HUES6 (cell line): ENCODE measurements at regions not wholly inside any gene's neighbourhood (a gene's known extent, or its start where the extent isn't known, plus 50 kb on each side); places are given as distances from the start of the nearest gene placed in this dataset.
"Not testable (repeated sequence)": the region's sequence is repeated elsewhere in the genome, so short reads cannot be mapped to it uniquely, and the experiment has no call there.

ENCODE experiments used
- H3K27ac ChIP-seq: 2 replicates; pipeline ENCODE4 v1.7.0; 2013; ENCODE audit warnings: low read depth, mild to moderate bottlenecking, low read length, inconsistent platforms
- H3K27me3 ChIP-seq: 2 replicates; pipeline ENCODE4 v1.6.1; 2013; ENCODE audit warnings: low read length; ENCODE audit not compliant: control insufficient read depth, insufficient read depth
- H3K36me3 ChIP-seq: 2 replicates; pipeline ENCODE4 v1.6.1; 2013; ENCODE audit warnings: low read length; ENCODE audit not compliant: control insufficient read depth, insufficient read depth
- H3K4me1 ChIP-seq: 2 replicates; pipeline ENCODE4 v1.6.1; 2013; ENCODE audit warnings: low read length; ENCODE audit not compliant: control insufficient read depth, insufficient read depth
- H3K4me3 ChIP-seq: 2 replicates; pipeline ENCODE4 v1.5.1; 2013; ENCODE audit warnings: low read depth, low read length
- H3K9ac ChIP-seq: one replicate; pipeline ENCODE4 v1.6.1; 2013; ENCODE audit warnings: mild to moderate bottlenecking, low read length
- H3K9me3 ChIP-seq: 2 replicates; pipeline ENCODE4 v1.6.1; 2013; ENCODE audit warnings: low read depth, low read length; ENCODE audit not compliant: control insufficient read depth, insufficient read depth

DNA sequence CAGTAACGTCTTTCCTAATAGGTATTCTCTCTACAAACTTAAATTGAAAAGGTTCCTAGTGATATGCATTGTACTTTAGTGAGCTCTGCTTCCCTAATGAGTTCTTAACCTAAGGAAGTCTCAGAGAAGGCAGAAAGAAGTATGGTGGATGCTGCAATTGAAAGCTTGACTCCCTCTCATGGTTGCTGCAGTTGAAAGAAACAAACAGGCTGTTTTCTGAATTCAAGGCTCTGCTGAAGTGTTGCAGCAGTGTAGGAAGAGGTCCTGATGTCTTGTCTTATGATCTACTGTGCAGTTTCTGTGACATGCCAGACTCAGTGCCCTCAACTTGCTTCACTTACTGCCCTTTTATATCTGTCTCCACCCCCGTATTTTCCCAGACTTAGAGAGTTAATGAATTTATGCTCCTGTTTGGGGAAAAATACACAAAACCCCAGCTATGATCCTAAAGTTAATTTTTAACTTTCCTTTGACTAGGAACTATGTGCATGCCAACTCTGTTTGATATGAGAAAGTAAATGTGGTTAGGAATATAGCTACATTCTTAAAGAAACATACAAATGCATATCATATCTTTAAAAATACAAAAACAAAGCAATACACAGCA lies 655.3 kb upstream of the FAM98A start:
- Histone ChIP-seq H3K4me1 (no peaks in the 10 kb centered on the region), H3K36me3 (no peaks in the 10 kb centered on the region), H3K27ac (no peak overlapping the region), H3K9me3 (no peaks in the 10 kb centered on the region), H3K27me3 (no peaks in the 10 kb centered on the region), H3K9ac (no peak overlapping the region), H3K4me3 (no peak overlapping the region)

GRCh38 chr2:34252111-34252510 lies 653.0 kb upstream of the FAM98A start:
- Histone ChIP-seq H3K27ac (no peak overlapping the region), H3K4me1 (no peaks in the 10 kb centered on the region), H3K36me3 (no peaks in the 10 kb centered on the region), H3K4me3 (no peak overlapping the region), H3K27me3 (no peaks in the 10 kb centered on the region), H3K9me3 (no peaks in the 10 kb centered on the region), H3K9ac (no peak overlapping the region)

DNA sequence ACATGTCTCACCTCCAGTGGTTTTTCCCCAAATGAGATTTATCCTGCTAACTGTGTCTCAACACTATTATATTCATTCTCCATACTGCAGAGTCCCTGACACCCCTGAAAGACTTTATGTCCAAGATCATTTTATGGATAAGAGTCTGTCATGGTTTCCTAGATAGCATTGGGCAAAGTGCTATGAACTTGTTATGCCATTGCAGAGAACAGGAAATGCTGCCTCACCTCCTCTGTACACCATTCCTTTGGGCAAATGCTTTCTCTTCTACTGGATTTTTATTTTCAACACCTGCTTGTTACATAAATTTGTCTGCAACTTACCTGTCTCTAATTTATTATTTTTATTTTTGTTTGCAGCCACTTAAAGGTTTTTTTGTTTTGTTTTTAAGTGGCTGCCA lies 652.5 kb upstream of the FAM98A start:
- H3K9me3 ChIP-seq: no peaks in the 10 kb centered on the region
- no peaks in the 10 kb centered on the region for H3K36me3 ChIP-seq
- H3K4me1 ChIP-seq: no peaks in the 10 kb centered on the region
- H3K27me3 ChIP-seq: no peaks in the 10 kb centered on the region
- no peak overlapping the region for H3K27ac ChIP-seq
- no peak overlapping the region for H3K9ac ChIP-seq
- no peak overlapping the region for H3K4me3 ChIP-seq

- Histone ChIP-seq H3K4me3 (no peak overlapping the region), H3K4me1 (no peaks in the 10 kb centered on the region; the same call in 1 of the 2 replicates), H3K27ac (no peak overlapping the region), H3K36me3 (no peaks in the 10 kb centered on the region), H3K9me3 (0 out of 2 replicates have a peak, but pooled peaks cover 4% of the 10 kb centered on the region), H3K9ac (no peak overlapping the region), H3K27me3 (no peaks in the 10 kb centered on the region)
Observed at GRCh38 chr2:34244195-34244594, 645.1 kb upstream of the FAM98A start.

DNA sequence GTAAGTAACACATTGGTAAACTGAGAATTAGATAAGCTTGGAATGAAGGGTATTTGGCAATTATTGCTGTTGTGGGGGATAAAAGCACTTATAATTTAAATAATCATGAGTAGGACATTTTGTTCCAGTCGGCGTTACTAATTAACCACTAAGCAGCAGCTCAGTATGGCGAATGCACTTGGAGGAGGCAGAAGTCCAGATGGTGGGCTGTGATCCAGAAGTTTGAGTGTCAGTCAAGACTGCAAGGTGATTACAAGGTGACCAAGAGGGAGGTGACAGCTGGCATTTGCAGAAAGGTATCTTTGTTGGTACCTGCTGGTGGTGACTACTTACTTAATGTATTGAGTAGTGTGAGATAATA lies 643.6 kb upstream of the FAM98A start:
- Histone ChIP-seq H3K27ac (no peak overlapping the region), H3K4me3 (no peak overlapping the region)

DNA sequence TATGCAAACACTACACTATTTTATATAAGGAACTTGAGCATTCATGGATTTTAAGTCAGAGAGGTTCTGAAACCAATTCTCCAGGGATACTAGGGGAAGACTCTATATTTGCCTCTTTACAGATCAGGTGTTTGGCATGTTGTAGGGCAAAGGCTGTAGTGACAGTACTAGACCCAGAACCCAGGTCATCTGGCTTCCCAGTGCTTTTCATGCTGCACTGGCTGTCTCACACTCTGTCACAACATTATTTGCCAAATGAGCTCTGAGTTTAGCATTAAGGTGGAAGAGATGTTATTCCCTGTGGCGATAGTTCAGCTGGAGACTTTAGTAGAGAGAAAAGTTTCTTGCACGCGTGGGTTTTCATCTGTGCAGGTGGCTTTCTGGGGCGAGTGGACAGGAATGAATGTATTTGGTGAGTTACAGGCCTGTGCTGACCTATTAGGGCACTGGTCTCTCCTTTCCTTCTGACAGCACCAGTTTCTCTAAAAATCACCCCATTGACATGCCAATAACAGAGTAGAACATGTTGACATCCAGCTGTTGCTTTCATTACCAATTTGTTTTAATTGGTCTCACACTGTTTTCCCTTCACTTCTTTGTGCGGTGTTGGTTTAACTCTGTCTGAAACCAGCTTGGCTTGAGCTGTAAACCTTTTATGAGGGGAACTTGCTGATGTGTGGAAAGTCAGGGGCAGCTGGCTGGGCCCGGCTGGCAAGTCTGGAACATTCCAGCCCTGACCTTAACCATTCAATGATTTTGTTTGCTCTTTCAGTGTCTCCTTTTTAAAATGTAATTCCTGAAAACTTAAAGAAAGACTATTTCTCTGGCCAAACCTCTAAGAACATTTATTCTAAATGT lies 643.0 kb upstream of the FAM98A start:
- peaks cover 16% of the 10 kb centered on the region for H3K9me3 ChIP-seq
- no peaks in the 10 kb centered on the region for H3K36me3 ChIP-seq
- H3K4me1 ChIP-seq: no peaks in the 10 kb centered on the region; the same call in 1 of the 2 replicates
- no peak overlapping the region for H3K27ac ChIP-seq
- H3K9ac ChIP-seq: no peak overlapping the region
- no peak overlapping the region for H3K4me3 ChIP-seq
- no peaks in the 10 kb centered on the region for H3K27me3 ChIP-seq

More for the DNA sequence above, 643.6 kb upstream of the FAM98A start:
- no peaks in the 10 kb centered on the region for H3K36me3 ChIP-seq
- peaks cover 14% of the 10 kb centered on the region for H3K9me3 ChIP-seq
- no peak overlapping the region for H3K9ac ChIP-seq
- no peaks in the 10 kb centered on the region for H3K27me3 ChIP-seq
- H3K4me1 ChIP-seq: no peaks in the 10 kb centered on the region; the same call in 1 of the 2 replicates

DNA sequence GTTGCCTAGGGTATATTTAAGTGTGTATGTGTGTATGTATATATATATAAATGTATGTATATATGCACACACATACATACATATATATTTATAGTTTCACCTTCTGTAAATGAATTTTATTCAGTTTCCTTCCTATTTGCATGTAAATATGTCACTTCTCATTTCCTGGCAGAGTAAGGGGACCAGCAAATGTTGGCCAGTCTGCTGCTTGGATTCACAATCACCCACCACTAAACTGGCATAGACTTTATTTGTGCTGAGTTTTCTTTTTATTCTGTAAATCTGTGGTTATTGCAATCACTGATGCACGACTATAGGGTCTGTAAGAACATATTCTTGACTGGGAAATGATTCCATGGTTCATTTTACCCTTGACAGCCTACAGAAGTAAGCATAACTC lies 640.4 kb upstream of the FAM98A start:
- Histone ChIP-seq H3K4me1 (no peaks in the 10 kb centered on the region; the same call in 1 of the 2 replicates), H3K27ac (no peak overlapping the region), H3K9me3 (peaks cover 16% of the 10 kb centered on the region), H3K4me3 (no peak overlapping the region), H3K27me3 (no peaks in the 10 kb centered on the region), H3K36me3 (no peaks in the 10 kb centered on the region), H3K9ac (no peak overlapping the region)

DNA sequence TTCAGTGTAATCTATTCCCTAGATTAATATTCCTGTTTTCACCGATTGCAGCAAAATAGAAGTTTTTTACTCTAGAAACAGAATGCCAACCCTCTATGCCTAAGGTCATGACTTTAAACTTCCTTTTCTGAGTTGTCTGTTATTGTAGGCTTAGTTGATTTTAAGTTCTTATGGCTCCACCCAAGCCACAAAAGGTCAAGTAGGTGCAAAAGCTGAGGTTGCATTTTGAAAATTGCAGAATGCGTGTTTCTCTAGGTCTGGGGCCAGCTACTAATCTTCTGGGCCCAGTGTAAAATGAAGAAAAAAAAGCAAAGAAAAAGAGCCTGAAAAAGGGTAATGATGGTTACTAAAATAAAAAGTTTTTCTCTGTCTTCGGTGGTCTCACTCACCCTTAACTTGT lies 635.7 kb upstream of the FAM98A start:
- peaks cover 12% of the 10 kb centered on the region for H3K9me3 ChIP-seq
- H3K27ac ChIP-seq: no peak overlapping the region
- H3K9ac ChIP-seq: no peak overlapping the region
- H3K36me3 ChIP-seq: no peaks in the 10 kb centered on the region
- no peak overlapping the region for H3K4me3 ChIP-seq
- H3K27me3 ChIP-seq: no peaks in the 10 kb centered on the region
- no peaks in the 10 kb centered on the region for H3K4me1 ChIP-seq

GRCh38 chr2:34229998-34230397 lies 630.9 kb upstream of the FAM98A start:
- no peaks in the 10 kb centered on the region for H3K9me3 ChIP-seq
- H3K27ac ChIP-seq: no peak overlapping the region

GRCh38 chr2:34215174-34215573 lies 616.1 kb upstream of the FAM98A start:
- Histone ChIP-seq H3K4me1 (no peaks in the 10 kb centered on the region), H3K9me3 (peaks cover 20% of the 10 kb centered on the region), H3K9ac (no peak overlapping the region), H3K27ac (no peak overlapping the region), H3K36me3 (no peaks in the 10 kb centered on the region), H3K27me3 (no peaks in the 10 kb centered on the region), H3K4me3 (no peak overlapping the region)

More at GRCh38 chr2:34229998-34230397, 630.9 kb upstream of the FAM98A start:
- Histone ChIP-seq H3K4me1 (no peaks in the 10 kb centered on the region), H3K36me3 (no peaks in the 10 kb centered on the region), H3K27me3 (no peaks in the 10 kb centered on the region), H3K9ac (no peak overlapping the region), H3K4me3 (no peak overlapping the region)

DNA sequence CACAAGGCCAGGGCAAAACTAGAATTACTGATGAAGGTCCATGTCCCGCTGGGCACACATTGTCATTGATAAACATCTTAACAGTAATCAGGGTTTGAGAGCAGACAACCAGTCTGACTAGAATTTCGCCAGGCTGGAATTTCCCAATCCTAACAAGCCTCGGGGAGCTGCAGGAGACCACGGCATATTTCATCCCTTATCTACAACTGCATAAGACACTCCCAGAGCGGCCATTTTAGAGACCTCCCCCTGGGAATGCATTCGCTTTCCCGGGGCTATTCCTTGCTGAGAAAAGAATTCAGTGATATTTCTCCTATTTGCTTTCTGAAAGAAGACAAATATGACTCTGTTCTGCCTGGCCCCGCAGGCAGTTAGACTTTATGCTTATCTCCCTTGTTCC lies 611.3 kb upstream of the FAM98A start:
- H3K27ac ChIP-seq, H3K9ac ChIP-seq, H3K36me3 ChIP-seq, H3K4me3 ChIP-seq, H3K27me3 ChIP-seq, H3K4me1 ChIP-seq: not testable (repeated sequence)
- H3K9me3 ChIP-seq: peaks cover 50% of the 10 kb centered on the region
